GM21825 (cell line): ENCODE measurements at regions not wholly inside any gene's neighbourhood (a gene's known extent, or its start where the extent isn't known, plus 50 kb on each side); places are given as distances from the start of the nearest gene placed in this dataset.
"Not testable (repeated sequence)": the region's sequence is repeated elsewhere in the genome, so short reads cannot be mapped to it uniquely, and the experiment has no call there.

ENCODE experiments used
- ATAC-seq: cut with Tn5 transposase; IDR thresholded peaks from one replicate; pipeline ENCODE4 v1.9.1; 2021; ENCODE audit warnings: mild to moderate bottlenecking, moderate library complexity; ENCODE audit not compliant: unreplicated experiment

DNA sequence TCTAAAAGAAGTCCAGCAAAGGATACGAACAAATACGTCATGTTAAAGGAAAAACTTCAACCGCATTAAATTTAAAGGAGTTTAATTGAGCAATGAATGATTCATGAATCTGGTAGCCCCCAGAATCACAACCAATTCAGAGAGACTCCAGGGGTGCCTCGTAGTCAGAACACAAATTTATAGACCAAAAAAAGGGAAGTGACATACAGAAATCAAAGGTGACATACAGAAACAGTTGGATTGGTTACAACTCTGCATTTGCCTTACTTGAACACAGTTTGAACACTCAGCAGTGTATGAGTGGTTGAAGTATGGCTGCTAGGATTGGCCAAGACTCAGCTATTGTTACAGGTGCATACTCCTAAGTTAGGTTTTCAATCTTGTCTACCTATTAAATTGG lies 59.5 kb upstream of the SERP2 start:
- not testable (repeated sequence) for ATAC-seq

DNA sequence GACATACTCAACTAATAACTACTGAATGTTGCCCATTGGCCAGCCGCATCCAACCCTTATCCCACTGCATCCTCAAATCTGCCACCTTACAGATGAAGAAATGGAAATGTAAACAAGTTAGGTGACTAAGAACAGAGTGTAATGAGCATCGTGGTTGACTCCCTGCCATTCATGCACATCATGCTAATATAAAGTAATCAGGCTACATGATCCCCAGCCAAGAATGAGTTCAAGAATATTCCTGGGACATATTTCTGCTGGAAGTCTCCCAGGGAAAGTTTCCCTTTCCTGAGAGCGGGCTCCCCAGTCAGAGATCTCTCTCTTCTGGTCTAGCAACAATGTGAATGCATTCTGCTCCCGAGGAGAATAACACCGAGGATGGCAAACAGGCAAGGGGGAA lies 55.9 kb upstream of the SERP2 start:
- ATAC-seq = no peak

DNA sequence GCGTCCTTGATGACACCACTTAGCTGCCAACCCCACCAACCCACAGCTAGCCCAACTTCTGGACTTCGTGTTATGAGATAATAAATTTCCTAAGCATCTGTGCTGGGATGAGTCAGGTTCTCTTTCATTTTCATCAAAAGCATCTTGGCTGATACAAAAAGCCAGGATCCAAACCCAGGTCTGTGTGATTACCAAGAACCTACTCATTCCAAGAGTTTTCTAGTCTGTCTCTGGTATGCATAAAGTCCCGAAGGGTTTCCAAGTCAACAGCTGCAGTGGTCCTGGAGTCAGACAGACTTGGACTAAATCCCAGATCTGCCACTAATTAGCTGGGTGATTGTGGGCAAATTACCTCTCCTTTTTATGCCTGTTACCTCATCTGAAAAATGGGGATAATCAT lies 55.5 kb upstream of the SERP2 start:
- no peak for ATAC-seq

DNA sequence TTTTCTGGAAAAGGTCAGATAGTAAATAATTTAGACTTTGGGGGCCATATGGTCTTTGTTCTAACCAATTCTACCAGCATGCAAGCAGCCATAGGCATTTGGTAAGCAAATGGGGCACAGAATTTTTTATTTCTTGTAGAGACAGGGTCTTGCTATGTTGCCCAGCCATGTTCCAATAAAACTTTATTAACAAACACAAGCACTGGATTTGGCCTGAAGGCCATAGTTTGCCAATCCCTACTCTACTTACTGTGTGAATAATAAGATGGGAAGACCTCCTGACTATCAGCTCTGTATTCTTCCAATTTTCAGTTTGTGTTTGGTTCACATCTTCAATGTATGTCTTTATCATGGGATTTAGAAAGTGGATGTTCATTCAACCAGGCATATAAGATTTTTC lies 53.0 kb upstream of the SERP2 start:
- no peak for ATAC-seq

DNA sequence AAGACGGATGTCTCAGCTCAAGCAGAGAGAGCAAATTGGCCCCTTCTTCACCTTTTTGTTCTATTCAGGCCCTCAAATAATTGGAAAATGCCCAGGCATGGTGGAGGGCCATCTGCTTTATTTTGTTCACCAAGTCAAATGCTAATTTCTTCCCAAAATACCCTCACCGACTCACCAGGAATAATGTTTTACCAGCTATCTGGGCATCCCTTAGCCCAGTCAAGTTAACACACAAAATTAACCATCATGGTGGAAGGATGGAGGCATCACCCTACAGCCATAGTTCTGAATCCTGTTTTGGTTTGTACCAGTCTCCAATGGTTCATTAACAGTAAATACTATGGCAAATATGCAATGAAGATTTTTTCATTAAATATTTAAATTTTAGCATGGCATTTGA lies 51.7 kb upstream of the SERP2 start:
- ATAC-seq = no peak

DNA sequence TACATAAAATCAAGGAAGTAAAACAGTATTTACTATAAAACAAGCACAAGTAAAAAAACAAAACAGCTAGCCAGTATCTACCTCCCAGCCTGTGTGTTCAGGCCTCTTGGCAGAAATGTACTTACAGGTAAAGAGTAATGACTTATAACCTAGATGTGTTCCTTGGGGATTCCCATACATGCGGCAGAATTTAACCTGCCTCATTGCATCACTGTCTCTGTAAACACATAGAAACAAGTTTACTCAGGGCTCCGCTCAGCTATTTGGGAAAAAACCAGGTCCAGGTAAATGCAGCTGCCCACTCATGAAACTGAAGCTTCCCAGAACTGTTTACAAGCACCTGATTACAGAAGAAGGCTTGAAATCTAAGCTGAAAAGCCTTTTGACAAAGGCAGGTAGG lies 50.7 kb upstream of the SERP2 start:
- no peak for ATAC-seq

DNA sequence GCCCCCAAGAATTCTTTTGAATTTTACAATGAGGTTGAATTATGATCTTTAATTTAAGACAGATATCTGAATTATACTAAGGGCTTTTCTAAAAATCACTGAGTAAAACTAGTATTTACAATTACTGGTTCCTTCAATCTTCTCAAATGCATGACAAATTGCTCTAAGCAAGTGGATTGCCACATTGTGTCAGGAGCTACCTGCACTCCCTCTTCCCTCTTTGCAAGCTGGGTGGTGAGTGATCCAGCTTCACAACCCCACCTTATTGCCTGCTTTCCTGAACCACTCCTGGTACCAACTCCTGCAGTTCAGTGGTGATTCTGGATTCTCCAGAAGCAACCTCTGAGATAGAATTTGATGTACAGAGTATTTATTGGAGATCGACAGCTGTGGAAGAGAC lies 49.9 kb upstream of the SERP2 start:
- no peak for ATAC-seq
